HG03097 (cell line): ENCODE measurements at regions not wholly inside any gene's neighbourhood (a gene's known extent, or its start where the extent isn't known, plus 50 kb on each side); places are given as distances from the start of the nearest gene placed in this dataset.
A peak's percentile ranks its signal among the peaks of the same experiment; 100 is the strongest.

Experiments used
- ATAC-seq: cut with Tn5 transposase; IDR thresholded peaks from one replicate; pipeline ENCODE4 v1.9.1; 2021; ENCODE audit not compliant: unreplicated experiment, low FRiP score

DNA sequence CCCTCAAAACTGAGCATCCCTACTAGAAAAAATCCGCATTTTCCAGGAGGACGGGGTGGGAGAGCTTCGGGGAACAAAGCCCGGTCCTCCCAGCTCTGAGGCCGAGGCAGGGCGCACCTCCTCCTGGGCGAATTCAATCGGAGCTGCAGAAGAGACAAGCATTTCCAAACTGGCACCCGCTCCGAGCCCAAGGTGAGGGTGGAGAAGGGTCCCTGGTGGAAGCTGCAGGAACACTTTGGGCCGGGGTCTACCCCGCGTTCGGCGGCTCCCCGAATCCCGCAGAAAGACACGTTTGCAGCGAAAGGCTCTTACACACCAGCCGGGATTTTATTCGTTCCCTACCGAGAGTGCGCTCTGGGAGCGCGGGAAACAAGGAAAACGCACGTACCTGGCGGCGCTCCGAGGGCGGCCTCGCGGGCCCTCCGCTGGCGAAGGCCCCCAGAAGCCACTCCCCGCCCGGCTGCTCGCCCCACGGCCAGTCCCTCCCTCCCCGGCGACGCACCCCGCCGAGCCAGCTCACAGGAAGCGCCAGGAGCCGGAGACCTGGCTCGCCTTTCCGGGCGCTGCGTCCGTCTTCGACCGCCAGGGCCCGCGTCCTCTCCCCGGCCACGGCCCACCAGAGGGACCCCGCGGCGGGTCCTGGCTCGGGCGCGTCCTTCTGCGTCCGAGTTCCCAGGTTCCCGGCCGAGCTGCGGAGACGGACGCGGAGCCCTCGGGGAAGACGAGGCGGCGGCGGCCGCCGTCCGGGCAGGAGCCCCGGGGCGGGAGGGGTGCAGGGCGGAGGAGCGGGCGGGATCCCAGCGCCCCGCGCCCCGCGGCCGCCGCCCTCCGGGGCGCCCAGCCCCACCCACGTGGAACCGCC lies 49.8 kb upstream of the BAHCC1 start:
- ATAC-seq = peak; percentile 31
